HEK293 (cell line): ENCODE measurements at regions not wholly inside any gene's neighbourhood (a gene's known extent, or its start where the extent isn't known, plus 50 kb on each side); places are given as distances from the start of the nearest gene placed in this dataset.

Source experiments
- CTCF ChIP-seq: fragments of 450-650 bp; formaldehyde crosslinking; IDR thresholded peaks from 2 replicates; pipeline ENCODE4 v1.5.1; 2016; ENCODE audit warnings: missing biosample characterization, missing genetic modification characterization
- GFI1B ChIP-seq: fragments of 450-650 bp; formaldehyde crosslinking; IDR thresholded peaks from 2 replicates; pipeline ENCODE4 v1.5.1; 2016; ENCODE audit warnings: missing biosample characterization, missing genetic modification characterization
- GLIS1 ChIP-seq: fragments of 450-650 bp; formaldehyde crosslinking; IDR thresholded peaks from 2 replicates; pipeline ENCODE4 v1.5.1; 2016; ENCODE audit warnings: missing biosample characterization, missing genetic modification characterization
- PATZ1 ChIP-seq: fragments of 450-650 bp; formaldehyde crosslinking; IDR thresholded peaks from 2 replicates; pipeline ENCODE4 v1.5.1; 2016; ENCODE audit warnings: missing biosample characterization, missing genetic modification characterization
- REST ChIP-seq: fragments of 450-650 bp; formaldehyde crosslinking; IDR thresholded peaks from 2 replicates; pipeline ENCODE4 v1.5.1; 2016; ENCODE audit warnings: missing biosample characterization, missing genetic modification characterization
- ZNF354C ChIP-seq: fragments of 450-650 bp; formaldehyde crosslinking; IDR thresholded peaks from 2 replicates; pipeline ENCODE4 v1.5.1; 2016; ENCODE audit warnings: missing biosample characterization, missing genetic modification characterization, low read depth, borderline replicate concordance
- ZNF521 ChIP-seq: fragments of 450-650 bp; formaldehyde crosslinking; IDR thresholded peaks from 2 replicates; pipeline ENCODE4 v1.5.1; 2017; ENCODE audit warnings: missing biosample characterization, mild to moderate bottlenecking, missing genetic modification characterization
- ZNF549 ChIP-seq: fragments of 450-650 bp; IDR thresholded peaks from 2 replicates; pipeline ENCODE4 v1.5.1; 2018; ENCODE audit warnings: missing biosample characterization, missing genetic modification characterization, mild to moderate bottlenecking, inconsistent platforms, moderate library complexity
- ZNF580 ChIP-seq: fragments of 450-650 bp; formaldehyde crosslinking; IDR thresholded peaks from 2 replicates; pipeline ENCODE4 v1.5.1; 2016; ENCODE audit warnings: missing biosample characterization, missing genetic modification characterization
- ZNF639 ChIP-seq: fragments of 450-650 bp; formaldehyde crosslinking; IDR thresholded peaks from 2 replicates; pipeline ENCODE4 v1.5.1; 2016; ENCODE audit warnings: missing biosample characterization, missing genetic modification characterization
- ZSCAN5A ChIP-seq: fragments of 450-650 bp; formaldehyde crosslinking; IDR thresholded peaks from 2 replicates; pipeline ENCODE4 v1.5.1; 2016; ENCODE audit warnings: missing biosample characterization, missing genetic modification characterization

GRCh38 chr5:90267646-90268045 is 141.9 kb downstream of the CETN3 start:
- TF ChIP-seq ZNF580 (no peak), ZNF549 (tag by site-specific recombination) (no peak), CTCF (tag by site-specific recombination) (no peak), ZNF639 (tag by site-specific recombination) (no peak), REST (tag by site-specific recombination) (no peak), PATZ1 (tag by site-specific recombination) (no peak), GFI1B (tag by site-specific recombination) (no peak), ZNF521 (tag by site-specific recombination) (no peak), ZNF354C (tag by site-specific recombination) (no peak), GLIS1 (tag by site-specific recombination) (no peak), ZSCAN5A (tag by site-specific recombination) (no peak)
